GM12892 (cell line): ENCODE measurements at regions not wholly inside any gene's neighbourhood (a gene's known extent, or its start where the extent isn't known, plus 50 kb on each side); places are given as distances from the start of the nearest gene placed in this dataset.
"Not testable (repeated sequence)": the region's sequence is repeated elsewhere in the genome, so short reads cannot be mapped to it uniquely, and the experiment has no call there.

ENCODE experiments used
- DNase-seq: peaks from one replicate; pipeline ENCODE4 v3.0.0; 2011; ENCODE audit not compliant: insufficient read length
- FAIRE-seq: peaks from 2 replicates; lab custom pipeline; 2011; peaks lifted over from hg19 to GRCh38; lab: Jason Lieb, UNC
- POLR2A ChIP-seq: IDR thresholded peaks from 2 replicates; pipeline ENCODE4 v1.6.1; 2011; ENCODE audit warnings: low read depth, low read length, control low read depth
- POLR2AphosphoS5 ChIP-seq: IDR thresholded peaks from 2 replicates; pipeline ENCODE4 v1.6.1; 2011; ENCODE audit warnings: low read depth, low read length, control low read depth
- TAF1 ChIP-seq: IDR thresholded peaks from 2 replicates; pipeline ENCODE4 v1.6.1; 2011; ENCODE audit warnings: low read depth, mild to moderate bottlenecking, control low read depth, low read length, borderline replicate concordance

- FAIRE-seq (no peak), DNase-seq (no peak)
- no peak for TF ChIP-seq POLR2A
- TF ChIP-seq POLR2AphosphoS5, result no peak
These were observed 118.9 kb upstream of the ADRA1B start for GRCh38 chr5:159797261-159797970.

- TF ChIP-seq TAF1 (no peak), POLR2AphosphoS5 (no peak), POLR2A (no peak)
- DNase-seq, result no peak
- FAIRE-seq, result no peak
These were observed 116.6 kb upstream of the ADRA1B start for GRCh38 chr5:159799701-159800100.

DNA sequence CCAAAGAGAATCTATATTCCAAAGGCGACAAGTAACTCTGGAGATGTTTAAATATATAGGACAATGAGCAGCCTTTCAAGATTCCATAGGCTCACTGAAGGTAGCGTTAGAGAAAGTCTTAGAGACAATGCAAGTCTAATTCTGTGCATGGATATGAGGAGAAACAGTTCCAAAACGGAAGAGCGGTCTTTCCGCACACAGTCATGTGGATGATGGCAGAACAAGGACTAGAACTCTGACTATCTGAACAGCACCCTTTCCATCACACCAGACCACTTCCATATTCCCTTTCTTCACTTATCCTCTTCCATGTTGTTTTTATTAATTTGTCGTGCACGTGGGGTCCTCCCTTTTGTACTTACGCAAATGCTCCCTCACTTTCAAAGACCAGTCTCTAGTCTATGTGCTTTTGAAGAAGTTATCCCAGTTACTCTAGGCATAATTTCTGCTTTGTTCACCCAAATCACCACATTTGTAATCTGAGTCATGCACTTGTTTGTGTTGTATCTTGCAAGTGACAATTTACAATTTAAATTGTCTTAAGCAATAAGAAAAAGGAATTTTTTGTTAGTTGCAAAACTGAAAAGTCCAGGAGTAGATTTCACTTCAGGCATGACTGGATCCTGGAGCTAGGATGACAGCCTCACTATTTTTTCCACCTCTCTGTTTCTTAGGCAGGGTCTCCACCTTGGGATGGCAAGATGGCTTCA is 116.0 kb upstream of the ADRA1B start:
- DNase-seq, result no peak
- no peak for FAIRE-seq
- TF ChIP-seq POLR2A, result no peak
- TF ChIP-seq TAF1, result no peak
- TF ChIP-seq POLR2AphosphoS5, result no peak

DNA sequence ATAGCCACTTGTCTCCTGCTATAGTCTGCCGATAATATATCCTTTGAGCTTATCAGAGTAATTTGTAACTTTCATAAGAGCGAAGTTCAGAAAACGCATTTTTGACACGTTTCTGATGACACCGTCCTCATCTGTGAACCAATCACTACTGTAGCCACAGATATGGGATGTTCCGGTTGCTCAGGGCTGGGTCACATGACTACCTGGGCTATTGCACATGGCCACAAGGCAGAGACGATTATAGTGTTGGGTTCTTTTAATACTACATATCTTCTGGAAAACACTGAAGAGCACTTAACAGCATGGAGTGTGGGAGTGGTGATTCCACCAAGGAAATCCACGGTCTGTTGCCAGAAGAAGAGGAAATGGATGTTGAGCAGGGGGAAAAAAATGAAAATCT is 115.0 kb upstream of the ADRA1B start:
- no peak for FAIRE-seq
- no peak for DNase-seq
- no peak for TF ChIP-seq POLR2AphosphoS5
- no peak for TF ChIP-seq TAF1
- TF ChIP-seq POLR2A, result no peak

GRCh38 chr5:159802661-159803060 is 113.6 kb upstream of the ADRA1B start:
- FAIRE-seq (no peak), DNase-seq (no peak)
- TF ChIP-seq POLR2A (no peak), TAF1 (no peak), POLR2AphosphoS5 (no peak)

GRCh38 chr5:159804121-159804520 is 112.2 kb upstream of the ADRA1B start:
- DNase-seq (no peak), FAIRE-seq (no peak)
- no peak for TF ChIP-seq POLR2AphosphoS5

DNA sequence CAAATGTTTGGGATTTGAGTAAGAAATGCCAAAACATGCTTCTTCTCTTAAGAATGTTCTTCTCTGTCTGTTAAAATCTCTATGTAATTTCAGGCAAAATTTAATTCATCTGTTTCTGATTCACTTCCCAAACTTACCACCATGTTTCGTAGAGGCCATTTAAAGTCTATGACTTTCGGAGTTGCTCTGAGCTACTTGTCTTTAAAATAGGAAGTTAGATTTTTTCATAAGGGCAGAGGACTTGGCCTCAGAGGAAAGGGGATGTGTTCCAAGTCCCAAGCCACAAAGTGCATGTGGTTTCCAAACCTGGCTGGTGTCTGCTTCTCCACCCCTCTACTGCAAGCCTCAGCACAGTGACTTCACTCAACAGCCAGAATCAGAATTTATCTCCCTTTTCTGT is 111.3 kb upstream of the ADRA1B start:
- FAIRE-seq, result no peak
- no peak for DNase-seq
- no peak for TF ChIP-seq POLR2AphosphoS5
- TF ChIP-seq POLR2A, result no peak
- TF ChIP-seq TAF1, result no peak

GRCh38 chr5:159807135-159807534 is 109.1 kb upstream of the ADRA1B start:
- FAIRE-seq, DNase-seq: not testable (repeated sequence)

GRCh38 chr5:159807586-159807985 is 108.7 kb upstream of the ADRA1B start:
- no peak for FAIRE-seq
- TF ChIP-seq POLR2A, result no peak
- TF ChIP-seq POLR2AphosphoS5, result no peak
- TF ChIP-seq TAF1, result no peak

DNA sequence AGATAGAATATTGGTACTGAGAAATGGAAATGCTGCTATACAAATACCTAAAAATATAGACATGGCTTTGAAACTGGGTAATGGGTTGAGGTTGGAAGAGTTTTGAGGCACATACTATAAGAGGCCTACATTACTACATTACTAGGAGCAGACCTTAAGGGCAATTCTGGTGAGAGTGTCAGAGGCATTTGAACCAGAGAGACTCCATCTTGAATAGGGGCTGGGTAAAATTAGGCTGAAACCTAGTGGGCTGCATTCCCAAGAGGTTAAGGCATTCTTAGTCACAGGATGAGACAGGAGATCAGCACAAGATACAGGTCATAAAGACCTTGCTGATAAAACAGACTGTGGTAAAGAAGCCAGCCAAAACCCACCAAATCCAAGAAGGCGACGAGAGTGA is 104.6 kb upstream of the ADRA1B start:
- no peak for DNase-seq
- no peak for FAIRE-seq
- TF ChIP-seq POLR2AphosphoS5 (no peak), TAF1 (no peak), POLR2A (no peak)

More at GRCh38 chr5:159807586-159807985, 108.7 kb upstream of the ADRA1B start:
- DNase-seq, result no peak

DNA sequence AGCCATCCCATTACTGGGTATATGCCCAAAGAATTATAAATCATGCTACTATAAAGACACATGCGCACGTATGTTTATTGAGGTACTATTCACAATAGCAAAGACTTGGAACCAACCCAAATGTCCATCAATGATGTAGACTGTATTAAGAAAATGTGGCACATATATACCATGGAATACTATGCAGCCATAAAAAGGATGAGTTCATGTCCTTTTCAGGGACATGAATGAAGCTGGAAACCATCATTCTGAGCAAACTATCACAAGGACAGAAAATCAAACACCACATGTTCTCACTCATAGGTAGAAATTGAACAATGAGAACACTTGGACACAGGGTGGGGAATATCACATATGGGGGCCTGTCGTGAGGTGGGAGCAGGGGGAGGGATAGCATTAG is 103.5 kb upstream of the ADRA1B start:
- not testable (repeated sequence) for DNase-seq, FAIRE-seq

DNA sequence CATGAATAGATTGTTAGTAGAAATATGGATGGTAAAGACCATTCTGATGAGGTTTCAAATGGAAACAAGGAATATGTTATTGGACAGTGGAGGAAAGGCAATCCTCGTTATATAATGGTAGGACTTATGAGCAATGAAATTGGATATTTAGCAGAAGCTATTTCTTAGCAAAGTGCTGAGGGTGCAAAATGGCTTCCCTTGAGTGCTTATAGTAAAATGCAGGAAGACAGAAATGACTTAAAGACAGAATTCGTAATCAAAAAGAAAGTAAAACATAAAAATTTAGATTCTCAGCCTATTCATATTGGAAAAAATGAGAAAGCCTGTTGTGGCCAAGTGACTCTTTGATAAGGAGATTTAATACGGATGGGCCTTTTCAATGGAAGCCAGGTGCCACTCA is 102.1 kb upstream of the ADRA1B start:
- DNase-seq (no peak), FAIRE-seq (no peak)
- TF ChIP-seq POLR2A (no peak), TAF1 (no peak), POLR2AphosphoS5 (no peak)
